DOHH2 (cell line): ENCODE measurements at regions not wholly inside any gene's neighbourhood (a gene's known extent, or its start where the extent isn't known, plus 50 kb on each side); places are given as distances from the start of the nearest gene placed in this dataset.

Experiments used
- H3F3A ChIP-seq: fragments of 200-600 bp; sonication (generic), shearing (Covaris generic); 2 replicates; pipeline ENCODE4 v1.6.0; 2016; ENCODE audit warnings: antibody characterized with exemption, mild to moderate bottlenecking; ENCODE audit not compliant: control insufficient read depth, insufficient read depth
- H3K27ac ChIP-seq: fragments of 200-600 bp; sonication (generic); 2 replicates; pipeline ENCODE4 v1.5.1; 2014; ENCODE audit warnings: low read depth, mild to moderate bottlenecking, low read length, moderate library complexity
- H3K27me3 ChIP-seq: fragments of 200-600 bp; sonication (generic); 2 replicates; pipeline ENCODE4 v1.6.1; 2014; ENCODE audit warnings: mild to moderate bottlenecking, low read length, mixed read lengths; ENCODE audit not compliant: control insufficient read depth
- H3K36me3 ChIP-seq: fragments of 200-600 bp; sonication (generic); 2 replicates; pipeline ENCODE4 v1.6.1; 2014; ENCODE audit warnings: mild to moderate bottlenecking, low read length, moderate library complexity, mixed read lengths; ENCODE audit not compliant: control insufficient read depth
- H3K4me1 ChIP-seq: fragments of 200-600 bp; sonication (generic); 2 replicates; pipeline ENCODE4 v1.6.1; 2014; ENCODE audit warnings: mild to moderate bottlenecking, low read length, mixed read lengths; ENCODE audit not compliant: control insufficient read depth
- H3K4me2 ChIP-seq: fragments of 200-600 bp; sonication (generic); 2 replicates; pipeline ENCODE4 v1.6.0; 2014; ENCODE audit warnings: mild to moderate bottlenecking, low read length, moderate library complexity
- H3K4me3 ChIP-seq: fragments of 200-600 bp; sonication (generic); 2 replicates; pipeline ENCODE4 v1.5.1; 2014; ENCODE audit warnings: mild to moderate bottlenecking, low read length, mixed read lengths
- H3K79me2 ChIP-seq: fragments of 200-600 bp; sonication (generic); 2 replicates; pipeline ENCODE4 v1.6.1; 2014; ENCODE audit warnings: mild to moderate bottlenecking, low read length, mixed read lengths; ENCODE audit not compliant: control insufficient read depth
- H3K9me2 ChIP-seq: fragments of 200-600 bp; sonication (generic); replicated peaks from 2 replicates; pipeline ENCODE4 v1.6.1; 2014; ENCODE audit warnings: mild to moderate bottlenecking, low read length, mixed read lengths; ENCODE audit not compliant: control insufficient read depth
- H3K9me3 ChIP-seq: fragments of 200-600 bp; sonication (generic); 2 replicates; pipeline ENCODE4 v1.6.1; 2014; ENCODE audit warnings: antibody characterized with exemption, low read length, mixed read lengths; ENCODE audit not compliant: control insufficient read depth, insufficient read depth
- H4K20me1 ChIP-seq: fragments of 200-600 bp; sonication (generic); 2 replicates; pipeline ENCODE4 v1.6.0; 2014; ENCODE audit warnings: low read depth, mild to moderate bottlenecking, antibody characterized with exemption, low read length, moderate library complexity; ENCODE audit not compliant: control insufficient read depth, insufficient read depth
- EZH2phosphoT487 ChIP-seq: fragments of 200-600 bp; sonication (generic); IDR thresholded peaks from 2 replicates; pipeline ENCODE4 v1.6.1; 2017; ENCODE audit warnings: borderline replicate concordance, mild to moderate bottlenecking, antibody characterized with exemption, low read length, moderate library complexity, mixed read lengths
- TF ChIP-seq, protein P1 (sequence below): fragments of 200-600 bp; sonication (generic); IDR thresholded peaks from one replicate; pipeline ENCODE4 v1.5.1; 2014; ENCODE audit warnings: antibody characterized with exemption, mild to moderate bottlenecking, low read depth, low read length; ENCODE audit not compliant: poor library complexity, severe bottlenecking

GRCh38 chr13:72651144-72651543, 76.3 kb downstream of the MZT1 start:
- TF ChIP-seq EZH2phosphoT487 = no peak
- TF ChIP-seq, protein P1, sequence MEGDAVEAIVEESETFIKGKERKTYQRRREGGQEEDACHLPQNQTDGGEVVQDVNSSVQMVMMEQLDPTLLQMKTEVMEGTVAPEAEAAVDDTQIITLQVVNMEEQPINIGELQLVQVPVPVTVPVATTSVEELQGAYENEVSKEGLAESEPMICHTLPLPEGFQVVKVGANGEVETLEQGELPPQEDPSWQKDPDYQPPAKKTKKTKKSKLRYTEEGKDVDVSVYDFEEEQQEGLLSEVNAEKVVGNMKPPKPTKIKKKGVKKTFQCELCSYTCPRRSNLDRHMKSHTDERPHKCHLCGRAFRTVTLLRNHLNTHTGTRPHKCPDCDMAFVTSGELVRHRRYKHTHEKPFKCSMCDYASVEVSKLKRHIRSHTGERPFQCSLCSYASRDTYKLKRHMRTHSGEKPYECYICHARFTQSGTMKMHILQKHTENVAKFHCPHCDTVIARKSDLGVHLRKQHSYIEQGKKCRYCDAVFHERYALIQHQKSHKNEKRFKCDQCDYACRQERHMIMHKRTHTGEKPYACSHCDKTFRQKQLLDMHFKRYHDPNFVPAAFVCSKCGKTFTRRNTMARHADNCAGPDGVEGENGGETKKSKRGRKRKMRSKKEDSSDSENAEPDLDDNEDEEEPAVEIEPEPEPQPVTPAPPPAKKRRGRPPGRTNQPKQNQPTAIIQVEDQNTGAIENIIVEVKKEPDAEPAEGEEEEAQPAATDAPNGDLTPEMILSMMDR = no peak
- H3K4me1 ChIP-seq = no peaks in the 10 kb centered on the region
- H3F3A ChIP-seq = no peaks in the 10 kb centered on the region
- no peak overlapping the region for H3K4me2 ChIP-seq
- peaks cover 10% of the 10 kb centered on the region for H3K27me3 ChIP-seq
- no peaks in the 10 kb centered on the region for H3K9me2 ChIP-seq
- H3K79me2 ChIP-seq = no peaks in the 10 kb centered on the region
- no peaks in the 10 kb centered on the region for H3K9me3 ChIP-seq
- H3K36me3 ChIP-seq = no peaks in the 10 kb centered on the region
- no peak overlapping the region for H3K27ac ChIP-seq
- H4K20me1 ChIP-seq = no peaks in the 10 kb centered on the region
- H3K4me3 ChIP-seq = no peak overlapping the region

DNA sequence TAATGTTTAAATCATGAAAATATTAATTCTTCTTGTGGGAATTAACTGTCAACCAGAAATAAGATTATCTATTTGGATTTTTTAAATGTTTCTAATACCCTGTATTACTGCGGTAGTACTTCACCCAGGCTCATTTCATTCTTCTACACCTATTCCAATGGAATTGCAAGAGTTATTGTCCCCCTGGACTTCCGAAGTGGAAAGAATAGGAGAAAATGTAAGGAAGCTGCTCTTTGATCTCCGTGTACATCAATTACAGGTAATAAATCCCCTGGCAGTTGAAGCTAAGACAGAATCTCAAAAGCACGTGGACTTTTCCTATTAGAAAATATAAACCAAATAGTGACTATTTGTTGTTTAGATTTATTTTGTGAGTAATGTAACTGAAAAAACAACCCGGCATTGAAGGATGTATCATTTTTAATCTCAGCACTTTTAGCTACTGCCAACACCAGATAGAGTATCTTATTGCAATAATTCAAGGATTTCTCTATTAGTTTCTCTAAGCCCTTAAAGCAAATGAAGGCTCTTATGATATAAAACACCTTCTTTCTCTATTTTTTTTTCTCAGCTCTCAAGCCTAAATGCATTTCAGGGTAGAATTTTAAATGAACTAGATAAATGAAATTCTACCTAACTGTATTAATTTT, 77.3 kb downstream of the MZT1 start:
- H3K36me3 ChIP-seq = no peaks in the 10 kb centered on the region
- no peaks in the 10 kb centered on the region for H3F3A ChIP-seq
- no peaks in the 10 kb centered on the region for H3K4me1 ChIP-seq
- no peak overlapping the region for H3K4me3 ChIP-seq
- H3K9me2 ChIP-seq = no peaks in the 10 kb centered on the region
- no peaks in the 10 kb centered on the region for H3K79me2 ChIP-seq
- H3K4me2 ChIP-seq = no peak overlapping the region
- H4K20me1 ChIP-seq = no peaks in the 10 kb centered on the region
- TF ChIP-seq, protein P1 = no peak
- TF ChIP-seq EZH2phosphoT487 = no peak
- H3K9me3 ChIP-seq = no peaks in the 10 kb centered on the region
- H3K27me3 ChIP-seq = peaks cover 10% of the 10 kb centered on the region
- H3K27ac ChIP-seq = no peak overlapping the region

GRCh38 chr13:72648513-72649065, 78.8 kb downstream of the MZT1 start:
- Histone ChIP-seq H3K4me1 (no peaks in the 10 kb centered on the region), H3K4me3 (no peak overlapping the region), H3K9me2 (no peaks in the 10 kb centered on the region), H3F3A (no peaks in the 10 kb centered on the region), H4K20me1 (no peaks in the 10 kb centered on the region), H3K4me2 (no peak overlapping the region), H3K79me2 (no peaks in the 10 kb centered on the region), H3K9me3 (no peaks in the 10 kb centered on the region), H3K27me3 (peaks cover 10% of the 10 kb centered on the region), H3K36me3 (no peaks in the 10 kb centered on the region), H3K27ac (no peak overlapping the region)
- TF ChIP-seq EZH2phosphoT487 = no peak
- TF ChIP-seq, protein P1 = no peak
